Fibroblast of villous mesenchyme (primary cell): ENCODE measurements at regions not wholly inside any gene's neighbourhood (a gene's known extent, or its start where the extent isn't known, plus 50 kb on each side); places are given as distances from the start of the nearest gene placed in this dataset.

ENCODE experiments used
- DNase-seq: peaks from one replicate; pipeline ENCODE4 v3.0.0-alpha.2; 2010; ENCODE audit warnings: low read depth
- H3K4me3 ChIP-seq: 2 replicates; pipeline ENCODE4 v1.5.1; 2011; ENCODE audit warnings: low read depth, mild to moderate bottlenecking, low read length
- TF ChIP-seq, protein P1 (sequence below): IDR thresholded peaks from 2 replicates; pipeline ENCODE4 v1.5.1; 2012; ENCODE audit warnings: low read depth, mild to moderate bottlenecking, low read length; ENCODE audit not compliant: insufficient read depth

- TF ChIP-seq, protein P1, sequence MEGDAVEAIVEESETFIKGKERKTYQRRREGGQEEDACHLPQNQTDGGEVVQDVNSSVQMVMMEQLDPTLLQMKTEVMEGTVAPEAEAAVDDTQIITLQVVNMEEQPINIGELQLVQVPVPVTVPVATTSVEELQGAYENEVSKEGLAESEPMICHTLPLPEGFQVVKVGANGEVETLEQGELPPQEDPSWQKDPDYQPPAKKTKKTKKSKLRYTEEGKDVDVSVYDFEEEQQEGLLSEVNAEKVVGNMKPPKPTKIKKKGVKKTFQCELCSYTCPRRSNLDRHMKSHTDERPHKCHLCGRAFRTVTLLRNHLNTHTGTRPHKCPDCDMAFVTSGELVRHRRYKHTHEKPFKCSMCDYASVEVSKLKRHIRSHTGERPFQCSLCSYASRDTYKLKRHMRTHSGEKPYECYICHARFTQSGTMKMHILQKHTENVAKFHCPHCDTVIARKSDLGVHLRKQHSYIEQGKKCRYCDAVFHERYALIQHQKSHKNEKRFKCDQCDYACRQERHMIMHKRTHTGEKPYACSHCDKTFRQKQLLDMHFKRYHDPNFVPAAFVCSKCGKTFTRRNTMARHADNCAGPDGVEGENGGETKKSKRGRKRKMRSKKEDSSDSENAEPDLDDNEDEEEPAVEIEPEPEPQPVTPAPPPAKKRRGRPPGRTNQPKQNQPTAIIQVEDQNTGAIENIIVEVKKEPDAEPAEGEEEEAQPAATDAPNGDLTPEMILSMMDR, result no peak
These were observed 1487.7 kb downstream of the EFNB2 start for GRCh38 chr13:105047676-105048295.

GRCh38 chr13:105037110-105037509, 1498.4 kb downstream of the EFNB2 start:
- no peak for DNase-seq
- no peak overlapping the region for H3K4me3 ChIP-seq
- TF ChIP-seq, protein P1, result no peak

More at GRCh38 chr13:105047676-105048295, 1487.7 kb downstream of the EFNB2 start:
- no peak for DNase-seq
- H3K4me3 ChIP-seq, result no peak overlapping the region

DNA sequence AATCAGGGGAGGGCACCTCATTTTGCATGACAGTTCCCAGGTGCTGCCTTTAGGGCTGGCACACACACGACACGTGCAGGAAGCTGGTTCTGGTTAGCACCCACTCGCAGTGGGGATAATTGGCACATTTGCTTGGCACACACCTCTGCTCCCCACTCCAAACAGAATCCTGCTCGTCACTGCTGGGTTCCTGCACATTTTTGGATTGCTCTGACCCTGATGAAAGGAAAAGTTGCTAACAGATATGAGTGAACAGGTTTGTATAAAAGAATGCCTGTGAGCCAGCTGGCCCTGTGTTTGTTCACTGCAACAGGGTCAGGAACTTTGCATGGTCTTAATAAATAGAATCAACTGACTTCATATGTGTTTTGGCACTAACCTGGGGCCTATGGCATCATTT, 1500.4 kb downstream of the EFNB2 start:
- TF ChIP-seq, protein P1, result no peak
- no peak overlapping the region for H3K4me3 ChIP-seq
- no peak for DNase-seq

DNA sequence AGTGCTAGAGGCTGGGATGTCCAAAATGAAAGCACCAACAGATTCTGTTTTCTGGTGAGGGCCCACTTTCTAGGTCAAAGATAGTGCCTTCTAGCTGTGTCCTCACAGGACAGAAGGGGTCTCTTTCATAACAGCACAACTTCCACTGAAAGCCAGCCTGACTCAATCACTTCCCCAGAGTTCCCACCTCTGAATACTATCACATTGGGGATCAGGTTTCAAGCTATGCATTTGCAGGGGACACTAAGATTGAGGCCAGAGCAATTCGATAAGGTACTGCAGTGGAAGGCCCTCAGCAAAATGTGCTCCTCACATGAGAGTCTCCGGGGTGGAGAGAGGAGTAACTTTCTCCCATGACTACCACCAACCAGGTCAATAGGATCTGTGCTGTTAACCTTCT, 1501.5 kb downstream of the EFNB2 start:
- DNase-seq, result no peak
- TF ChIP-seq, protein P1, result no peak

GRCh38 chr13:105031306-105031705, 1504.2 kb downstream of the EFNB2 start:
- no peak for DNase-seq
- TF ChIP-seq, protein P1, result no peak
- H3K4me3 ChIP-seq, result no peak overlapping the region

More for the DNA sequence above, 1501.5 kb downstream of the EFNB2 start:
- no peak overlapping the region for H3K4me3 ChIP-seq

GRCh38 chr13:105030851-105031250, 1504.6 kb downstream of the EFNB2 start:
- no peak for DNase-seq
- TF ChIP-seq, protein P1, result no peak

DNA sequence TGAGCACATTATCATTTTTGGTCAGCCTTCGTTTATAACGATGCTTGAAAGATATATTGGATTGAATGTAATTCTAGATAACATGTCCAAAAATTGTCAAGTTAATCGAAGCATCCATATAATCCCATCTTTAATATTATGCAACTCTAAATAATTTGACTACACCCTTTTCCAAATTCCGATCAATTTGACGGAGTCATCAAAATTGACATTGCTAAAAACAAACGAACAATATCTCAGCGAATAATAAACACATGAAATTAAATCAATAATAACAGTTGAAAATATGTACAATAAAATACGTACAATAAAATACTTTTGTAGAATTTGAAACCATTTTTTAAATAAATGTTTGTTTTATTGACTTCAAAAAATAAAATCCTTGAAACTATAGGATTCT, 1516.4 kb downstream of the EFNB2 start:
- DNase-seq, result no peak

More at GRCh38 chr13:105030851-105031250, 1504.6 kb downstream of the EFNB2 start:
- no peak overlapping the region for H3K4me3 ChIP-seq

More for the DNA sequence above, 1516.4 kb downstream of the EFNB2 start:
- no peak overlapping the region for H3K4me3 ChIP-seq
- TF ChIP-seq, protein P1, result no peak
